ENCODE measurements at regions not wholly inside any gene's neighbourhood (a gene's known extent, or its start where the extent isn't known, plus 50 kb on each side); places are given as distances from the start of the nearest gene placed in this dataset.

- TF ChIP-seq, protein P1, sequence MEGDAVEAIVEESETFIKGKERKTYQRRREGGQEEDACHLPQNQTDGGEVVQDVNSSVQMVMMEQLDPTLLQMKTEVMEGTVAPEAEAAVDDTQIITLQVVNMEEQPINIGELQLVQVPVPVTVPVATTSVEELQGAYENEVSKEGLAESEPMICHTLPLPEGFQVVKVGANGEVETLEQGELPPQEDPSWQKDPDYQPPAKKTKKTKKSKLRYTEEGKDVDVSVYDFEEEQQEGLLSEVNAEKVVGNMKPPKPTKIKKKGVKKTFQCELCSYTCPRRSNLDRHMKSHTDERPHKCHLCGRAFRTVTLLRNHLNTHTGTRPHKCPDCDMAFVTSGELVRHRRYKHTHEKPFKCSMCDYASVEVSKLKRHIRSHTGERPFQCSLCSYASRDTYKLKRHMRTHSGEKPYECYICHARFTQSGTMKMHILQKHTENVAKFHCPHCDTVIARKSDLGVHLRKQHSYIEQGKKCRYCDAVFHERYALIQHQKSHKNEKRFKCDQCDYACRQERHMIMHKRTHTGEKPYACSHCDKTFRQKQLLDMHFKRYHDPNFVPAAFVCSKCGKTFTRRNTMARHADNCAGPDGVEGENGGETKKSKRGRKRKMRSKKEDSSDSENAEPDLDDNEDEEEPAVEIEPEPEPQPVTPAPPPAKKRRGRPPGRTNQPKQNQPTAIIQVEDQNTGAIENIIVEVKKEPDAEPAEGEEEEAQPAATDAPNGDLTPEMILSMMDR (IDR thresholded peaks at IDR 0.05; ENCODE audit: control extremely low read depth in 1 of 3, insufficient read depth in 1 of 3, low read depth in 1 of 3, low read length in 3 of 3): no peak
- no peak for TF ChIP-seq HDAC2 (IDR thresholded peaks at IDR 0.05; ENCODE audit: borderline replicate concordance in 1 of 2, low read depth in 2 of 2, low read length in 2 of 2)
- no peak for TF ChIP-seq USF2 (IDR thresholded peaks at IDR 0.05; ENCODE audit: low read length)
- TF ChIP-seq CHD1 (IDR thresholded peaks at IDR 0.05; ENCODE audit: low read depth, low read length): no peak
- no peak for TF ChIP-seq YY1 (IDR thresholded peaks at IDR 0.05; ENCODE audit: low read depth, low read length)
- no peak for TF ChIP-seq TCF12 (IDR thresholded peaks at IDR 0.05; ENCODE audit: low read depth, low read length)
- no peak for TF ChIP-seq POLR2A (IDR thresholded peaks at IDR 0.05; ENCODE audit: control extremely low read depth in 1 of 2, low read depth in 2 of 2, low read length in 2 of 2)
- no peak for TF ChIP-seq POLR2AphosphoS5 (IDR thresholded peaks at IDR 0.05; ENCODE audit: low read depth, low read length)
- TF ChIP-seq BRCA1 (IDR thresholded peaks at IDR 0.05; ENCODE audit: low read depth, low read length): no peak
- TF ChIP-seq NRF1 (IDR thresholded peaks at IDR 0.05; ENCODE audit: low read depth, low read length): no peak
Observed at GRCh38 chr2:122029945-122030344, 274.5 kb downstream of the TSN start.
